ENCODE measurements at regions not wholly inside any gene's neighbourhood (a gene's known extent, or its start where the extent isn't known, plus 50 kb on each side); places are given as distances from the start of the nearest gene placed in this dataset.

GRCh38 chr3:65182682-65183081, 494.9 kb upstream of the ADAMTS9 start:
- ATAC-seq (no peak), DNase-seq (no peak)
- no peaks in the 10 kb centered on the region for H3K27me3 ChIP-seq (ENCODE audit: insufficient read depth in 3 of 3, low read length in 2 of 3)
- 42 to 64% (median 58%) methylated on average over 3 of the region's 3 CpGs for WGBS, 3 donors
- H3K4me1 ChIP-seq: no peaks in the 10 kb centered on the region
- H3K27ac ChIP-seq: no peak overlapping the region
- H3K4me3 ChIP-seq: no peak overlapping the region
- TF ChIP-seq CTCF (IDR thresholded peaks at IDR 0.05): no peak
- H3K9me3 ChIP-seq: no peaks in the 10 kb centered on the region
- H3K36me3 ChIP-seq (ENCODE audit: insufficient read depth in 1 of 2, low read depth in 1 of 2): no peaks in the 10 kb centered on the region
- intact Hi-C loops (cut with DNase I): no loop called here

GRCh38 chr3:65182085-65182484, 494.3 kb upstream of the ADAMTS9 start:
- DNase-seq (no peak), ATAC-seq (no peak)
- no peak for TF ChIP-seq CTCF (IDR thresholded peaks at IDR 0.05)
- no peak overlapping the region for H3K27ac ChIP-seq
- no peak overlapping the region for H3K4me3 ChIP-seq
- H3K36me3 ChIP-seq (ENCODE audit: insufficient read depth in 1 of 2, low read depth in 1 of 2): no peaks in the 10 kb centered on the region
- intact Hi-C loops (cut with DNase I): no loop called here
- no peaks in the 10 kb centered on the region for H3K27me3 ChIP-seq (ENCODE audit: insufficient read depth in 3 of 3, low read length in 2 of 3)
- H3K4me1 ChIP-seq: no peaks in the 10 kb centered on the region
- 75 to 83% (median 75%) methylated on average over 4 of the region's 4 CpGs for WGBS, 3 donors
- H3K9me3 ChIP-seq: no peaks in the 10 kb centered on the region

GRCh38 chr3:65181391-65181871, 493.6 kb upstream of the ADAMTS9 start:
- TF ChIP-seq CTCF (IDR thresholded peaks at IDR 0.05): no peak
- Histone ChIP-seq H3K27ac (peak overlapping the region; percentile 57), H3K4me1 (no peaks in the 10 kb centered on the region), H3K36me3 (ENCODE audit: insufficient read depth in 1 of 2, low read depth in 1 of 2) (no peaks in the 10 kb centered on the region), H3K4me3 (no peak overlapping the region), H3K27me3 (ENCODE audit: insufficient read depth in 3 of 3, low read length in 2 of 3) (no peaks in the 10 kb centered on the region), H3K9me3 (no peaks in the 10 kb centered on the region)
- whole genome bisulfite sequencing, 3 donors: 20 to 35% (median 22%) methylated on average over 6 of the region's 6 CpGs
- DNase-seq (peak; percentile 14 to 52), ATAC-seq (peak in 3 of 4 donors; percentile 44 to 77 (median 60))
- intact Hi-C loops (cut with DNase I): no loop called here

GRCh38 chr3:65178703-65179102, 490.9 kb upstream of the ADAMTS9 start:
- no peaks in the 10 kb centered on the region for H3K36me3 ChIP-seq (ENCODE audit: insufficient read depth in 1 of 2, low read depth in 1 of 2)
- no peak for DNase-seq
- no peak for ATAC-seq
- WGBS, 3 donors: 75 to 86% (median 86%) methylated on average over 6 of the region's 6 CpGs
- TF ChIP-seq CTCF (IDR thresholded peaks at IDR 0.05): no peak
- H3K4me1 ChIP-seq: no peaks in the 10 kb centered on the region
- no peaks in the 10 kb centered on the region for H3K27me3 ChIP-seq (ENCODE audit: insufficient read depth in 3 of 3, low read length in 2 of 3)
- no peak overlapping the region for H3K4me3 ChIP-seq
- intact Hi-C loops (cut with DNase I): no loop called here
- H3K9me3 ChIP-seq: no peaks in the 10 kb centered on the region
- no peak overlapping the region for H3K27ac ChIP-seq

GRCh38 chr3:65177960-65178376, 490.2 kb upstream of the ADAMTS9 start:
- Histone ChIP-seq H3K27ac (no peak overlapping the region), H3K4me3 (no peak overlapping the region), H3K36me3 (ENCODE audit: insufficient read depth in 1 of 2, low read depth in 1 of 2) (no peaks in the 10 kb centered on the region), H3K4me1 (no peaks in the 10 kb centered on the region), H3K27me3 (ENCODE audit: insufficient read depth in 3 of 3, low read length in 2 of 3) (no peaks in the 10 kb centered on the region), H3K9me3 (no peaks in the 10 kb centered on the region)
- DNase-seq (no peak), ATAC-seq (no peak)
- intact Hi-C loops (cut with DNase I): no loop called here
- TF ChIP-seq CTCF (IDR thresholded peaks at IDR 0.05): no peak
- 9 to 37% (median 18%) methylated on average over 1 of the region's 1 CpG for WGBS, 3 donors
